ENCODE measurements at regions not wholly inside any gene's neighbourhood (a gene's known extent, or its start where the extent isn't known, plus 50 kb on each side); places are given as distances from the start of the nearest gene placed in this dataset.
"Not testable (repeated sequence)": the region's sequence is repeated elsewhere in the genome, so short reads cannot be mapped to it uniquely, and the experiment has no call there.

- no peak for DNase-seq (ENCODE audit: low read depth)
Measured at GRCh38 chr1:14345946-14346550, 252.4 kb upstream of the KAZN start.

GRCh38 chr1:14347186-14347585 is 251.3 kb upstream of the KAZN start:
- no peak for DNase-seq (ENCODE audit: low read depth)

DNA sequence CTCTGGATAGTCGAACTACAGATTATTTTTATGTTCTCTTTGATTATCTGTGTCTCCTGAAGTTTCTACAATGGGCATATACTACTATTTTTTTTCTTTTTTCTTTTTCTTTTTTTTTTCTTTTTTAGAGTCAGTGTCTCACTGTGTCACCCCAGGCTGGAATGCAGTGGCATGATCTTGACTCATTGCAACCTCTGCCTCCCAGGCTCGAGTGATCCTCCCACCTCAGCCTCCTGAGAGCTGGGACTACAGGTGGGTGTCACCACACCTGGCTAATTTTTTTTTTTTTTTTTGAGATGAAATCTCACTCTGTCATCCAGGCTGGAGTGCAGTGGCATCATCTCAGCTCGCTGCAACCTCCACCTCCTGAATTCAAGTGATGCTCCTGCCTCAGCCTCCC is 250.7 kb upstream of the KAZN start:
- no peak for DNase-seq (ENCODE audit: low read depth)

GRCh38 chr1:14350197-14350596 is 248.3 kb upstream of the KAZN start:
- DNase-seq (ENCODE audit: low read depth) = no peak

GRCh38 chr1:14352897-14353296 is 245.6 kb upstream of the KAZN start:
- DNase-seq (ENCODE audit: low read depth) = no peak

GRCh38 chr1:14361005-14361404 is 237.5 kb upstream of the KAZN start:
- not testable (repeated sequence) for DNase-seq (ENCODE audit: low read depth)

DNA sequence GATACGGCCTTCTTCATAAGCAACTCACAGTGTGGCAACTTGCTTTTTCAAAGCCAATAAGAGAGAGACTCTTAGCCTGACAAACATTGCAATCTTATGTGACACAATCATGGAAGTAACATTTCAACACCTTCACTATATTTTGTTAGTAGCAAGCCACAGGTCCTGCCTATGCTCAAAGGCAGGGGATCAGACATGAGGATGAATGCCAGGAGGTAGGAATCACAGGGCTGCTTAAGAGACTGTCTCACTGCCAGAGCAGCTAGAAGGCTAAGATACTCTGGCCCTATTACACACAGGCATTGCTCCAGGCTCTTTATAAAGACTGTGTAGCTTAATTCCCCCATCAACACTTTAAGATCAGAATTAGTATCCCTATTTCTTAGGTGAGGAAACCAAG is 236.2 kb upstream of the KAZN start:
- DNase-seq (ENCODE audit: low read depth) = no peak

DNA sequence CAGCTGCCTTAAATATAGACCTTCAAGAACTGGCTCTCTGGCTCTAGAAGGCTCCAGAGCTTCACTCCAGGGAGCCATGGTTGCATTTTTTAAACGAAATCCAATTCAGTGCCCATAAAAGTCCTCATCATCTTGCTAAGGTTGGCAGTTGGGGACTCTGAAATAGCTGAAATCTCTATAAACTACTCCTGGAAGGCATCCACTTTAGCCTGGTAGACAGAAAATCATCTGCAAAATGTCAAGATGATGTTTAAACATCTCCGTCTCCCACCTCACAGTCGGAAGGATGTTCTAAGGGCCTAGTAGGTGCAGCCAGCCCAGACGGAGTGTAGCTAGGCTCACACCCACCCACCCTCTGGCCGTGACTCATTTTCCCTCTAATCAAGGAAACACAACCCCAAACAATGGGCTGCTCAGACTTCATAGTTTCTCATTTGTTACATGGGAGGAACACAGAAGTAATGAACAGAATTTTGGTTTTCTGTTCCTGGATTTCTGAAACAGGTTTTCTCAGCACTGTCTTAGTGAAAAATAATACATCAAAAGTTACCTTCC is 235.4 kb upstream of the KAZN start:
- no peak for DNase-seq (ENCODE audit: low read depth)

DNA sequence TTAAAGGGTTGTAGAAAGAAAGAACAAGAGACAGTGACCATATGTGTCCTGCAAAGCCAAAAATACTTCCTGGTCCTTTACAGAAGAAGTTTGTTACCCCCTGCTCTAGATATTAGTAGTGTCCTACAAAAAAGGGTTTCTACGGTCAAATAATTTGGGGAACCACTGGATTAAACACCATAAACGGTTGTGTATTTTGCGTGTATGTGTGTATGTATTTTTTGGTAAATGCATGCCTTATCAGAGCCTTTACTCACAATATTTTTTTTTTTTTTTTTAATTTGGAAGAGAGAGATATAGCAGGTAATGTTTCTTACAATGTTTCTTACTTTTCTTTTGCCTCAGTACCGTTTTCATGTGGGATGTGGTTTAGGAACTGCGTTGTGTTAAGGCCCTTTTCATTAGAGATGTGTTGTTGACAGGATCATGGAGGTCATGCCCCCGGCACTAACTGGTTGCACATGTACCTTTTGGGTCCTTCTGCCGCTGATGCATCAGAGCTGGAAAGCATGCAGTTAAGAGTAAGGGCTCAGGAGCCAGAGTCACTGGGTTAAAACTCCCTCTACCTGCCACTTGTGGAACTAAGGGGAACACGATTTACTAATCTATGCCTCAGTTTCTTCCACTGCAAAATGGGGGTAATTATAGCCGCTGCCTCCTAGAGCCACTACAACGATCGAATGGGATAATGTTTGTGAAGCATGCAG is 234.6 kb upstream of the KAZN start:
- DNase-seq (ENCODE audit: low read depth) = no peak

DNA sequence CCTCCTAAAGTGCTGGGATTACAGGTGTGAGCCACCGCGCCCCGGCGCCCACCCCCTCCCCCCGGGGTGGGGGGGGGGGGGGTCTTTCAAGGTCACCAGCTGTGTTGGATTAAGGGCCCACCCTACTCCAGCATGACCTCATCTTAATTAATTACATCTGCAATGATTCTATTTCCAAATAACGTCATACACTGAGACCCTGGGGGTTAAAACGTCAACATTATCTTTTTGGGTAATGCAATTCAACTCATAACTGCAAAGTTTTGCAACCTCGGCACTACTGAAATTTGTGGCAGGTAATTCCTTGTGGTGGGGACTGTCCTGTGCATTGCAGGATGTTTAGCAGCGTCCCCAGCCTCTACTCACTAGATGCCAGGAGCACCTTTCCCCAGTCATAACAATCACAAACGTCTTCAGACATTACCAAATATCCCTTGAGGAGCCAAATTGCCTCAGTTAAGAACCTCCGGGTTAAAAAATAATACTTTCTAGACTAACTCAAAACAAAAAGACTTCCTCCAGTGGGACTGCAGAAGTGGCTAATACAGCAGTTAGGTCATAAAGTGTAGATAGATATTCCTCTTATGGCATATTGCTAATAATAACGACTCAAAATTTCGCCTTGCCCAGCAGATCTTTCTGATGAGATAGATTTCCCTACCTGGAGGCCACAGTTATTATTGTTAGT is 233.0 kb upstream of the KAZN start:
- DNase-seq (ENCODE audit: low read depth) = peak; percentile 60

DNA sequence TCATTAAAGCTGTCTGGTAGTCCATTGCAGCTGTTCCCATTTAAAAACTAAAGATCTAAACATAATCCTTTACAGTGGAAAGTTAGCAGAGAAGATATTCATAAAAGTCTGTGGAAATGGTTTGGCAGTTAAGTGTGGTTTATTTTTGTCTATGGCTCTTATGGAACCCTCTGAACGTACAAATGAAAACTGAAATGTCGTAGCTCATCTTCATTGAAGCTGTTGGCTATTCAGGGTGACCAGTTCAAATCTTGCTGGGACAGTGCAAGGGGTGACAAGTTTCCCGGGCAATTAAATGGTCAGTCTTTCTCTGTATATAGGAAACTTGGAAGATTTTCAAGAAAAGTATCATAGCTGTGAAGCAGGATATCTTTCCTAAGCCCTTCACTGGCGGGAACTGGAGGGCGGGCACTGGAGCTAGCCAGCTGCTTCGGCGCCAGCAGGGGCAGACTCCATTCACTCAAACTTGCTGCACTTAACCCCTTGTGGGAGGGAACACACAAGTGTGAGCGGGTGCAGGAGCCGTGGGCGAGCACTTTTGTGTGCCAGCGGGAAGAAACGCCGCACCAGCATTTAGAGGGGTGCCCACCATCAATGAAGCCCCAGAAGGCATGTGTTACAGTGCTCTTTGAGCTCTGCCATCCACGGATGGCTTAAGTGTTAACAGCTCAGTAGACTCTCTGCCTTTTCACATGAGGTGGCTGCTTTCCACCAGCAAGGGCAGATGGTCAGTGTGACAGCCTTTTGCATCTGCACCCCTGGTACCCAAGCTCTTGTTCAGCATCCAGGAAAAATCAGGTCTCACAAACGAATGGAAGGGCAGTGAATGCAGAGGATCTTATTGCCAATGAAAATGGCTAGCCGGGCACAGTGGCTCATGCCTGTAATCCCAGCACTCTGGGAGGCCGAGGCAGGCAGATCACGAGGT is 232.1 kb upstream of the KAZN start:
- DNase-seq (ENCODE audit: low read depth) = peak; percentile 66

DNA sequence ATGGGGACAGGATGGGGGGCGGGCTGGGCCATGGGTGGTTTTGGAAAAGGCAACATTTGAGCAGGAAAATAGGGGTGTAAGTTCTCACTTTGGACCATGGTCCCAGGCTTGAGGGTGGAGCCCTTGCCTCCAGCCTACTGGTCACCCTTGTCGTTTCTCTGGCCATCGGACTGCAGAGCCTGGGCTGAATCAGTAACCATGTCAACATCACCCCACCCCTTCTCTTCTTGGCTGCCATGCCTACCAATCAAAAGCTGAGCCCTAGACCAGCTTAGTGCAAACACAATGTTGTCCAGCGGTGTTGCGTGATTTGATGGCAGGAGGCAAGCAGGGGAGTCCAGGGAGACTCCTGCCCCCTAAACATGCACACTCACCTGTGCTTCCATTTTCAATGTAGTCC is 231.0 kb upstream of the KAZN start:
- DNase-seq (ENCODE audit: low read depth) = no peak

GRCh38 chr1:14369526-14370213 is 228.8 kb upstream of the KAZN start:
- DNase-seq (ENCODE audit: low read depth) = no peak

DNA sequence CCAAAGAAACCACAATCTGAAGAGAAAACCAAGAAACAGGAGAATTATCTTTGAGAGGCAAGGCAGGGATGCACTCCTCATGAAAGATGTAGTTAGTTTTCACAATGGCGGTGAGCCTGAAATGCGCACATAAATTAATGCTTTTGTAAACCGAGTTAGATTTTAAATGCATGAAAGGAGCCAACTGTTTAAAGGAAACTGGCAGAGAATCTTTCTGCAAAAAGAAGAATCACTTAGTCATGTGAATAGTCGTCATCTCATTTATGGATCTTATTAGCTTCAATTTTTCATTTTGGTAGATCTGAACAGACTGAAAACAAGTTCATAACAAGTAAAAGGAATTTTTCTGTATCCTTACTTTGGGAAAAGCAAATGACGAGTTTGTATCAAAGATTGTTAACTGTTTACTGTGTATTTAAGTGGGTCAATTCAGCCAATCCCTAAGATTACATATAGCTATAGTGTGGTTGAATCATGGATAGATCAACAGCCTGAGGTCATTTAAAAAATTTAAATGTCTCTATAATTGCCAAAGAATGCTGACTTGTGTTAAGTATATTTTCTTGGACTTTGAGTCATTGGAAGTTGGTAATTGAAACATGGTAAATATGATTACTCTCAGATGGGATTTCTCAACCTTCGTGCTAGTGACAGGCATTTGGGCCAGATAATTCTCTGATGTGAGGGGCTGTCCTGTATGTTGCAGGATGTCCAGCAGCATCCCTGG is 226.6 kb upstream of the KAZN start:
- DNase-seq (ENCODE audit: low read depth) = no peak

- no peak for DNase-seq (ENCODE audit: low read depth)
Measured at GRCh38 chr1:14372526-14372925, 226.0 kb upstream of the KAZN start.

- DNase-seq (ENCODE audit: low read depth) = no peak
Measured at GRCh38 chr1:14373081-14373758, 225.3 kb upstream of the KAZN start.

DNA sequence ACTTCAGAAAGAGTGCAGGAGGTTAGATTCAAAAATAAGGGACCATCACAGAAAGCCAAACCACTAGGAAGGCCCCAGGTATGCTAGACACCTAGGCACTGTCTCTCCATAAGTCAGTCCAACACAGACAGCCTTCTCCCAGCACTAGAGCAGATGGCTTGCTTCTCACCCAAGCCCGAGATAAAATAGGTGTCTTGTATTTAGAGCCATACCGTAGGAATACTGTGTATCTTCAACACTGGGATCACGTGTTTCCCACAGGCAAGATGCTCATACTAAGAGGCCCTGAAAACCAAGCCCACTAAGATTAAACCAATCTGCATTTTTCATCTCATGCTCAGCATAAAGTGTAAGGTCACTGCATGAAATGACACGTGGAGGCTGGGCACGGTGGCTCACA is 223.3 kb upstream of the KAZN start:
- no peak for DNase-seq (ENCODE audit: low read depth)

DNA sequence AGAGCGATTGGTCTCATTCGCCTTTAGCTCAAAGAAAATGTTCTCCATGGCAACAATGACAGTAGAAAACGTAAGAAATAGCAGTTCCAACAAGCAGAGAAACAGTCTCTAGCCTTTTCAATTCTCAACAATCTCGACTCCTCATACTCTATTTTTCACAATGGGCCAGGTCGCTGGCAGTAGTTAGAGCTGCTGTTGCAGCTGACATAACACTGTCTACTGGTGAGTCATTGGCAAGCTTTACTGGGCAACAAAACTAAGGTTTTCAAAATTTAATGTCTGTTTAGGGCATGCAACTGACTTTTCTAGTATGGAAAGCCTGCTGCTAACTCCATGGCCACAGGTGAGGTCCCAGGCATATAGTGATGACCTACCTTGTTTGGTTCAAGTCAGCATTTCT is 221.1 kb upstream of the KAZN start:
- no peak for DNase-seq (ENCODE audit: low read depth)

DNA sequence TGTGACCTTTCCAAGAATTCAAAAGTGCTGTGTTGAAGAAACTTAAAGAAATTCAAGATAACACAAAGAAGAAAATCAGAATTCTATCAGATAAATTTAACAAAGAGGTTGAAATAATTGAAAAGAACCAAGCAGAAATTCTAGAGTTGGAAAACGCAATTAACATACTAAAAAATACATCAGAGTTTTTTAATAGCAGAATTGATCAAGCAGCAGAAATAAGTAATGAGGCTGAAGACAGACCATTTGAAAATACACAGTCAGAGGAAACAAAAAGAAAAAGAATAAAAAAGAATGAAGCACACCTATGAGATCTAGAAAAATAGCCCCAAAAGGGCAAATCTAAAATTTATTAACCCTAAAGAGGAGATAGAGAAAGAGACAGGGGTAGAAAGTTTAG is 218.1 kb upstream of the KAZN start:
- no peak for DNase-seq (ENCODE audit: low read depth)

DNA sequence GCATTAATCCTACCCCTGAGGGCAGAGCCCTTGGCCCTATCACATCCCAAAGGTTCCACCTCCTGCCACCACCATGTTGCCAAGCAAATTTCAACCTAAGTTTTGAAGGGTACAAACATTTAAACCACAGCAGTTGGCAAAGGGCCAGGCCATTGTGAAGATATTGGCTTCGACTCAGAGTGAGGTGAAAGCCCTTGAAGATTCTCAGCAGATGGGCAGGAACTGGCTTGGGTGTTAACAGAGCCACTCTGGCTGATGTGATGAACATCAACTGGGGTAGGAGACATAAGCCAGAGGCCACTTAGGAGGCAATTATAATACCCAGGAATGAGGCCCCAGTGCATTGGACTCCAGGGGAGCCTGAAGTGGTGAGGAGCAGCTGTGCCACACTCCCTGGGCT is 207.7 kb upstream of the KAZN start:
- no peak for DNase-seq (ENCODE audit: low read depth)
